ENCODE measurements at regions not wholly inside any gene's neighbourhood (a gene's known extent, or its start where the extent isn't known, plus 50 kb on each side); places are given as distances from the start of the nearest gene placed in this dataset.

DNA sequence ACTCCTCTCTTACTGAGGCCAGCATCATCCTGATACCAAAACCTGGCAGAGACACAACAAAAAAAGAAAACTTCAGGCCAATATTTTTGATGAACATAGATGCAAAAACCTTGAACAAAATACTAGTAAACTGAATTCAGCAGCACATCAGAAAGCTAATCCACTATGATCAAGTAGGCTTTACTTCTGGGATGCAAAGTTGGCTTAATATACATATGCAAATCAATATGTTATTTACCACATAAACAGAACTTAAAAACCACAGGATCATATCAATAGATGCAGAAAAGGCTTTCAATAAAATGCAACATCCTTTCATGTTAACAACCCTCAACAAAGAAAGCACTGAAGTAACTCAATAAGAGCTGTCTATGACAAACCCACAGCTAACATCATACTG lies 414.5 kb upstream of the MCTP2 start:
- ATAC-seq (no peak), DNase-seq (no peak)
- TF ChIP-seq POLR2A (IDR thresholded peaks at IDR 0.05): no peak
- TF ChIP-seq, protein P1, sequence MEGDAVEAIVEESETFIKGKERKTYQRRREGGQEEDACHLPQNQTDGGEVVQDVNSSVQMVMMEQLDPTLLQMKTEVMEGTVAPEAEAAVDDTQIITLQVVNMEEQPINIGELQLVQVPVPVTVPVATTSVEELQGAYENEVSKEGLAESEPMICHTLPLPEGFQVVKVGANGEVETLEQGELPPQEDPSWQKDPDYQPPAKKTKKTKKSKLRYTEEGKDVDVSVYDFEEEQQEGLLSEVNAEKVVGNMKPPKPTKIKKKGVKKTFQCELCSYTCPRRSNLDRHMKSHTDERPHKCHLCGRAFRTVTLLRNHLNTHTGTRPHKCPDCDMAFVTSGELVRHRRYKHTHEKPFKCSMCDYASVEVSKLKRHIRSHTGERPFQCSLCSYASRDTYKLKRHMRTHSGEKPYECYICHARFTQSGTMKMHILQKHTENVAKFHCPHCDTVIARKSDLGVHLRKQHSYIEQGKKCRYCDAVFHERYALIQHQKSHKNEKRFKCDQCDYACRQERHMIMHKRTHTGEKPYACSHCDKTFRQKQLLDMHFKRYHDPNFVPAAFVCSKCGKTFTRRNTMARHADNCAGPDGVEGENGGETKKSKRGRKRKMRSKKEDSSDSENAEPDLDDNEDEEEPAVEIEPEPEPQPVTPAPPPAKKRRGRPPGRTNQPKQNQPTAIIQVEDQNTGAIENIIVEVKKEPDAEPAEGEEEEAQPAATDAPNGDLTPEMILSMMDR (IDR thresholded peaks at IDR 0.05): no peak
- Histone ChIP-seq H3K27ac (no peak overlapping the region), H3K9me3 (peaks cover 0 to 22% (median 0%) of the 10 kb centered on the region in 12 donors), H3K4me3 (no peak overlapping the region), H3K4me1 (no peaks in the 10 kb centered on the region), H3K36me3 (no peaks in the 10 kb centered on the region), H3K27me3 (peaks cover 0 to 4% (median 0%) of the 10 kb centered on the region in 9 donors)
- intact Hi-C loops (cut with DNase I): no loop called here

DNA sequence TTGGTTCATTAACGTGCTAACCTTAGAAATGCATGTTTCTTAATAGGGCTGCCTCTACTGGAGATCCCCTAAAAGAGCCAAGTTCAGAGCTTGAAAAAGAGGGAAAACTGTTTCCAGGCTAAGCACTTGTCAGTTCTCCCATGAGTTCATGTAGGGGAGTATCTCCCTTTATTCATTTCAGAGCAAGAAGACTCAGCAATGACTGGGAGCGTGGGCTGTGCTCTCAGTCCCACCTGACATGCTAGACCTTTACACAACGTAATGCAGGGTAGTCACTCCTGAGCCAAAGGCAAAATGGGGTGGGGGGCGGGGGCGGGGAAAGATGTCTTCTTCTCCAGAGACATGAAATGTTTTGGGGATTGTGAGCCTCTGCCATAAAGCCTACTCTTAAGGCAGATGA lies 420.1 kb upstream of the MCTP2 start:
- Histone ChIP-seq H3K36me3 (no peaks in the 10 kb centered on the region), H3K4me3 (no peak overlapping the region), H3K9me3 (no peaks in the 10 kb centered on the region), H3K4me1 (no peaks in the 10 kb centered on the region), H3K27ac (no peak overlapping the region), H3K27me3 (peaks cover 0 to 4% (median 0%) of the 10 kb centered on the region in 9 donors)
- intact Hi-C loops (cut with DNase I): no loop called here
- TF ChIP-seq, protein P1 (IDR thresholded peaks at IDR 0.05): no peak
- TF ChIP-seq POLR2A (IDR thresholded peaks at IDR 0.05): no peak
- 60 to 81% (median 70%) methylated on average over 4 to 5 of the region's 5 CpGs for WGBS, 4 donors
- no peak for DNase-seq
- no peak for ATAC-seq

DNA sequence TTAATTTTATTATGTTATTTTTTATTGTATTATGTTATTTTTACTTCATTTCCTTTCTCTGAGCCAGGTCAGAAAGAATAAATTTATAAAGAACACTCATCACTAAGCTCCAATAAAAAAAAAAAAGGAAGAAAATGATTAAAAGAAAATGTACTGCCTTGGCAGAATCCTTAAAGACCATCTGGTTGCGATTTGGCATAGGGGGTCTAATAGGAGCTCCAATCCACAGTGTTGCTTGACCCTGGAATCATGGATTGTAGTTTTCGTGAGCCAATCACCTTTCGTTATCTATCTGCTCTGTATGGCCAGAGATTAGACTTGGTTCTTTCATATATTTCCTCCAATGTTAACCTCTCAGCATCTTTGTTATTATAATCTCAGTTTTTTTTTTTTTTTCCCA lies 421.8 kb upstream of the MCTP2 start:
- ATAC-seq: no peak
- Histone ChIP-seq H3K27ac (no peak overlapping the region), H3K9me3 (no peaks in the 10 kb centered on the region), H3K4me1 (no peaks in the 10 kb centered on the region), H3K27me3 (peaks cover 0 to 4% (median 0%) of the 10 kb centered on the region in 9 donors), H3K36me3 (no peaks in the 10 kb centered on the region), H3K4me3 (no peak overlapping the region)
- intact Hi-C loops (cut with DNase I): no loop called here
- TF ChIP-seq POLR2A (IDR thresholded peaks at IDR 0.05): no peak
- TF ChIP-seq, protein P1 (IDR thresholded peaks at IDR 0.05): no peak
- no peak for DNase-seq
- WGBS, 4 donors: 73 to 80% (median 77%) methylated on average over 3 of the region's 3 CpGs

DNA sequence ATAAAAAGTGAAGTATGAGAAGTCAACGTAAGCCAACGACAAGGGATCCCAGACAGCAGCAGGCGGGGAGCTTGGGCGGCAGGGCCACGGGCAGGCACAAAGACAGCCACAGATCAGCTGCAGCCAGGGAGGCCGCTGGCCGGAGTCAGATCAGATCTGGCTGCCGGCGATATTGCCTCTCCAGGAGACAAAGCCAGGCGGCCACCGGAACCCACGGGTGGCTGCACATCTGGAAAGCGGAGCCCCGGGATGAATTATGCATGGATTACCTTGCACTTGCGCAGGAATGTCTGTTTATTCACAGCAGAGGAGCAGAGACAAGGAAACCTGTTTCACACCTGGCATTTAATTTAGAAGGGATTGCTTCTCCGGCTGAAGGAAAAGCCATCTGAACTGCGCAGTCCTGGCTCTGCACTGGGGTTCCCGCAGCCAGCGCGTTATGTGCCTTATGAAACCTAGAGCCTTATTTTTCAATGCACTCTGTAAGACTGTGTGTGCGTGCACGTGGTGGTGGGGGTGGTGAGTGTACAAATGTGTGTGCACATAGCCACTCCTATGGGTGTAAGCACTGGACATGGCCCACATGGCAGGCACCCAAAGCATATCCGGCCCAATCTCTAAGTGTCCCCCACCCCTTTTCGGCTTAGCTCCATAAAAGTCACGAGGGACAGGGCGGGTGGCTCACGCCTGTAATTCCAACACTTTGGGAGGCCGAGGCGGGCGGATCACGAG lies 427.8 kb upstream of the MCTP2 start:
- ATAC-seq: peak in 3 of 4 donors; percentile 36 to 62 (median 42)
- H3K4me1 ChIP-seq: no peaks in the 10 kb centered on the region
- DNase-seq: peak in 2 of 5 donors; percentile 21 to 63
- H3K36me3 ChIP-seq: no peaks in the 10 kb centered on the region
- no peaks in the 10 kb centered on the region for H3K27me3 ChIP-seq
- no peak overlapping the region for H3K27ac ChIP-seq
- intact Hi-C loops (cut with DNase I): no loop called here
- no peaks in the 10 kb centered on the region for H3K9me3 ChIP-seq
- TF ChIP-seq, protein P1 (IDR thresholded peaks at IDR 0.05): no peak
- no peak for TF ChIP-seq POLR2A (IDR thresholded peaks at IDR 0.05)
- 71 to 86% (median 83%) methylated on average over 30 to 31 of the region's 31 CpGs for WGBS, 4 donors
- H3K4me3 ChIP-seq: no peak overlapping the region
